ENCODE measurements at regions not wholly inside any gene's neighbourhood (a gene's known extent, or its start where the extent isn't known, plus 50 kb on each side); places are given as distances from the start of the nearest gene placed in this dataset.

DNA sequence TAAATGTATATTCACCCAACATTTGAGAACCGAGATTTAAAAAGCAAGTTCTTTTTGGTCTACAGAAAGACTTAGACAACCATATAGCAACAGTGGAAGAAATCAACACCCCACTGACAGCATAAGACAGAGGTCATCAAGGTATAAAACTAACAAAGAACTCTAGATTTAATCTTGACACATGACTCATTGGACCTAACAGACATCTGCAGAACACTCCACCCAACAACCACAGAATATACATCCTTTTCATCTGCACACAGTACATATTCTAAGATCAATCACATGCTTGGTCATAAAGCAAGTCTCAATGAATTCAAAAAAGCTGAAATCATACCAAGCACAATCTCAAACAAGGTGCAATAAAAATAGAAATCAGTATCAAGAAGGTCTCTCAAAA lies 65.8 kb downstream of the SPIN4 start:
- no peak for TF ChIP-seq POLR2A (IDR thresholded peaks at IDR 0.05)
- TF ChIP-seq, protein P1, sequence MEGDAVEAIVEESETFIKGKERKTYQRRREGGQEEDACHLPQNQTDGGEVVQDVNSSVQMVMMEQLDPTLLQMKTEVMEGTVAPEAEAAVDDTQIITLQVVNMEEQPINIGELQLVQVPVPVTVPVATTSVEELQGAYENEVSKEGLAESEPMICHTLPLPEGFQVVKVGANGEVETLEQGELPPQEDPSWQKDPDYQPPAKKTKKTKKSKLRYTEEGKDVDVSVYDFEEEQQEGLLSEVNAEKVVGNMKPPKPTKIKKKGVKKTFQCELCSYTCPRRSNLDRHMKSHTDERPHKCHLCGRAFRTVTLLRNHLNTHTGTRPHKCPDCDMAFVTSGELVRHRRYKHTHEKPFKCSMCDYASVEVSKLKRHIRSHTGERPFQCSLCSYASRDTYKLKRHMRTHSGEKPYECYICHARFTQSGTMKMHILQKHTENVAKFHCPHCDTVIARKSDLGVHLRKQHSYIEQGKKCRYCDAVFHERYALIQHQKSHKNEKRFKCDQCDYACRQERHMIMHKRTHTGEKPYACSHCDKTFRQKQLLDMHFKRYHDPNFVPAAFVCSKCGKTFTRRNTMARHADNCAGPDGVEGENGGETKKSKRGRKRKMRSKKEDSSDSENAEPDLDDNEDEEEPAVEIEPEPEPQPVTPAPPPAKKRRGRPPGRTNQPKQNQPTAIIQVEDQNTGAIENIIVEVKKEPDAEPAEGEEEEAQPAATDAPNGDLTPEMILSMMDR (IDR thresholded peaks at IDR 0.05) = no peak
- TF ChIP-seq POLR2AphosphoS5 (IDR thresholded peaks at IDR 0.05) = no peak
